Memory B cell (primary cell): ENCODE measurements at regions not wholly inside any gene's neighbourhood (a gene's known extent, or its start where the extent isn't known, plus 50 kb on each side); places are given as distances from the start of the nearest gene placed in this dataset.
"Not testable (repeated sequence)": the region's sequence is repeated elsewhere in the genome, so short reads cannot be mapped to it uniquely, and the experiment has no call there.

Experiments
- ATAC-seq: fragments of 150-1000 bp; cut with Tn5 transposase; 2 replicates; pipeline ENCODE4 v1.10.0; 2021; ENCODE audit warnings: low read depth, mild to moderate bottlenecking, moderate library complexity
- DNase-seq, 2 donors: peaks; one replicate each; pipeline ENCODE4 v3.0.0; 2022; ENCODE audit warnings: low spot score in 2 of 2
- H3K27ac Mint-ChIP-seq: one replicate; pipeline ENCODE4 v1.8.0; 2022; ENCODE audit warnings: mild to moderate bottlenecking, moderate library complexity, mixed read lengths
- H3K27me3 Mint-ChIP-seq: one replicate; pipeline ENCODE4 v1.8.0; 2022; ENCODE audit warnings: mixed read lengths
- H3K36me3 Mint-ChIP-seq: one replicate; pipeline ENCODE4 v1.8.0; 2022; ENCODE audit warnings: mild to moderate bottlenecking, mixed read lengths
- H3K4me1 Mint-ChIP-seq: one replicate; pipeline ENCODE4 v1.8.0; 2022; ENCODE audit warnings: mixed read lengths
- H3K4me3 Mint-ChIP-seq: one replicate; pipeline ENCODE4 v1.8.0; 2022; ENCODE audit warnings: mild to moderate bottlenecking, moderate library complexity, mixed read lengths
- H3K9me3 Mint-ChIP-seq: one replicate; pipeline ENCODE4 v1.8.0; 2022; ENCODE audit warnings: mixed read lengths

GRCh38 chr13:84775920-84776319, 893.6 kb upstream of the SLITRK1 start:
- not testable (repeated sequence) for DNase-seq, H3K36me3 Mint-ChIP-seq, H3K4me1 Mint-ChIP-seq, H3K27ac Mint-ChIP-seq, ATAC-seq, H3K4me3 Mint-ChIP-seq, H3K9me3 Mint-ChIP-seq, H3K27me3 Mint-ChIP-seq

- Mint-ChIP-seq H3K4me1 (no peaks in the 10 kb centered on the region), H3K9me3 (peaks cover 5% of the 10 kb centered on the region)
Measured at GRCh38 chr13:84774111-84774510, 891.8 kb upstream of the SLITRK1 start.

GRCh38 chr13:84760956-84761355, 878.7 kb upstream of the SLITRK1 start:
- H3K27me3 Mint-ChIP-seq = no peaks in the 10 kb centered on the region
- no peak overlapping the region for H3K27ac Mint-ChIP-seq
- H3K36me3 Mint-ChIP-seq = no peaks in the 10 kb centered on the region
- H3K4me3 Mint-ChIP-seq = no peak overlapping the region
- H3K4me1 Mint-ChIP-seq = no peaks in the 10 kb centered on the region
- H3K9me3 Mint-ChIP-seq = peaks cover 4% of the 10 kb centered on the region
- DNase-seq (no peak), ATAC-seq (no peak)

More at GRCh38 chr13:84774111-84774510, 891.8 kb upstream of the SLITRK1 start:
- Mint-ChIP-seq H3K27ac (no peak overlapping the region), H3K4me3 (no peak overlapping the region), H3K36me3 (no peaks in the 10 kb centered on the region), H3K27me3 (no peaks in the 10 kb centered on the region)
- ATAC-seq (no peak), DNase-seq (no peak)

- no peaks in the 10 kb centered on the region for H3K27me3 Mint-ChIP-seq
- no peaks in the 10 kb centered on the region for H3K4me1 Mint-ChIP-seq
- H3K36me3 Mint-ChIP-seq = no peaks in the 10 kb centered on the region
- no peak overlapping the region for H3K4me3 Mint-ChIP-seq
- no peak for ATAC-seq
- peaks cover 1% of the 10 kb centered on the region for H3K9me3 Mint-ChIP-seq
- no peak overlapping the region for H3K27ac Mint-ChIP-seq
- no peak for DNase-seq
Measured at GRCh38 chr13:84749126-84749525, 866.9 kb upstream of the SLITRK1 start.

- no peak for DNase-seq
- Mint-ChIP-seq H3K9me3 (peaks cover 6% of the 10 kb centered on the region), H3K27me3 (no peaks in the 10 kb centered on the region), H3K27ac (no peak overlapping the region), H3K36me3 (no peaks in the 10 kb centered on the region), H3K4me1 (no peaks in the 10 kb centered on the region), H3K4me3 (no peak overlapping the region)
- no peak for ATAC-seq
Measured at GRCh38 chr13:84745051-84745551, 862.8 kb upstream of the SLITRK1 start.

- H3K4me1 Mint-ChIP-seq = no peaks in the 10 kb centered on the region
- no peak for ATAC-seq
- no peak overlapping the region for H3K4me3 Mint-ChIP-seq
- no peak for DNase-seq
- no peak overlapping the region for H3K27ac Mint-ChIP-seq
- no peaks in the 10 kb centered on the region for H3K36me3 Mint-ChIP-seq
- H3K9me3 Mint-ChIP-seq = peaks cover 6% of the 10 kb centered on the region
- H3K27me3 Mint-ChIP-seq = no peaks in the 10 kb centered on the region
Measured at GRCh38 chr13:84744203-84744602, 861.9 kb upstream of the SLITRK1 start.

- DNase-seq (no peak), ATAC-seq (no peak)
- Mint-ChIP-seq H3K4me1 (no peaks in the 10 kb centered on the region), H3K27me3 (no peaks in the 10 kb centered on the region), H3K27ac (no peak overlapping the region), H3K4me3 (no peak overlapping the region), H3K36me3 (no peaks in the 10 kb centered on the region), H3K9me3 (peaks cover 6% of the 10 kb centered on the region)
Measured at GRCh38 chr13:84741253-84741652, 859.0 kb upstream of the SLITRK1 start.

GRCh38 chr13:84739021-84739420, 856.7 kb upstream of the SLITRK1 start:
- no peak overlapping the region for H3K4me3 Mint-ChIP-seq
- H3K27ac Mint-ChIP-seq = no peak overlapping the region
- H3K4me1 Mint-ChIP-seq = no peaks in the 10 kb centered on the region
- no peaks in the 10 kb centered on the region for H3K27me3 Mint-ChIP-seq
- H3K36me3 Mint-ChIP-seq = no peaks in the 10 kb centered on the region
- ATAC-seq (no peak), DNase-seq (no peak)
- peaks cover 4% of the 10 kb centered on the region for H3K9me3 Mint-ChIP-seq

- H3K27me3 Mint-ChIP-seq = no peaks in the 10 kb centered on the region
- no peaks in the 10 kb centered on the region for H3K4me1 Mint-ChIP-seq
- H3K36me3 Mint-ChIP-seq = no peaks in the 10 kb centered on the region
- H3K27ac Mint-ChIP-seq = no peak overlapping the region
- DNase-seq (no peak), ATAC-seq (no peak)
- H3K9me3 Mint-ChIP-seq = peaks cover 4% of the 10 kb centered on the region
- H3K4me3 Mint-ChIP-seq = no peak overlapping the region
Measured at GRCh38 chr13:84737661-84738060, 855.4 kb upstream of the SLITRK1 start.

- Mint-ChIP-seq H3K27me3 (no peaks in the 10 kb centered on the region), H3K27ac (no peak overlapping the region), H3K4me3 (no peak overlapping the region), H3K9me3 (no peaks in the 10 kb centered on the region), H3K4me1 (no peaks in the 10 kb centered on the region), H3K36me3 (no peaks in the 10 kb centered on the region)
- DNase-seq (no peak), ATAC-seq (no peak)
Measured at GRCh38 chr13:84730376-84730775, 848.1 kb upstream of the SLITRK1 start.

GRCh38 chr13:84705982-84706710, 823.9 kb upstream of the SLITRK1 start:
- Mint-ChIP-seq H3K4me1 (no peaks in the 10 kb centered on the region), H3K4me3 (no peak overlapping the region), H3K9me3 (no peaks in the 10 kb centered on the region), H3K27ac (no peak overlapping the region), H3K36me3 (no peaks in the 10 kb centered on the region), H3K27me3 (no peaks in the 10 kb centered on the region)
- no peak for ATAC-seq
- no peak for DNase-seq

GRCh38 chr13:84702174-84702573, 819.9 kb upstream of the SLITRK1 start:
- Mint-ChIP-seq H3K4me3 (no peak overlapping the region), H3K36me3 (no peaks in the 10 kb centered on the region), H3K9me3 (peaks cover 3% of the 10 kb centered on the region), H3K27ac (no peak overlapping the region), H3K27me3 (no peaks in the 10 kb centered on the region), H3K4me1 (no peaks in the 10 kb centered on the region)
- DNase-seq (no peak), ATAC-seq (no peak)

GRCh38 chr13:84697591-84697990, 815.3 kb upstream of the SLITRK1 start:
- not testable (repeated sequence) for H3K27ac Mint-ChIP-seq, H3K36me3 Mint-ChIP-seq, H3K4me1 Mint-ChIP-seq, DNase-seq, H3K27me3 Mint-ChIP-seq, H3K4me3 Mint-ChIP-seq, ATAC-seq
- peaks cover 12% of the 10 kb centered on the region for H3K9me3 Mint-ChIP-seq

- no peak for ATAC-seq
- no peaks in the 10 kb centered on the region for H3K4me1 Mint-ChIP-seq
- no peaks in the 10 kb centered on the region for H3K27me3 Mint-ChIP-seq
- DNase-seq = no peak
- H3K27ac Mint-ChIP-seq = no peak overlapping the region
- no peaks in the 10 kb centered on the region for H3K36me3 Mint-ChIP-seq
- no peak overlapping the region for H3K4me3 Mint-ChIP-seq
- peaks cover 4% of the 10 kb centered on the region for H3K9me3 Mint-ChIP-seq
Measured at GRCh38 chr13:84686973-84687372, 804.7 kb upstream of the SLITRK1 start.

- H3K36me3 Mint-ChIP-seq = no peaks in the 10 kb centered on the region
- no peak overlapping the region for H3K4me3 Mint-ChIP-seq
- ATAC-seq (no peak), DNase-seq (no peak)
- no peaks in the 10 kb centered on the region for H3K4me1 Mint-ChIP-seq
- H3K27ac Mint-ChIP-seq = no peak overlapping the region
- no peaks in the 10 kb centered on the region for H3K27me3 Mint-ChIP-seq
- peaks cover 4% of the 10 kb centered on the region for H3K9me3 Mint-ChIP-seq
Measured at GRCh38 chr13:84686458-84686857, 804.2 kb upstream of the SLITRK1 start.
